ENCODE measurements at regions not wholly inside any gene's neighbourhood (a gene's known extent, or its start where the extent isn't known, plus 50 kb on each side); places are given as distances from the start of the nearest gene placed in this dataset.

DNA sequence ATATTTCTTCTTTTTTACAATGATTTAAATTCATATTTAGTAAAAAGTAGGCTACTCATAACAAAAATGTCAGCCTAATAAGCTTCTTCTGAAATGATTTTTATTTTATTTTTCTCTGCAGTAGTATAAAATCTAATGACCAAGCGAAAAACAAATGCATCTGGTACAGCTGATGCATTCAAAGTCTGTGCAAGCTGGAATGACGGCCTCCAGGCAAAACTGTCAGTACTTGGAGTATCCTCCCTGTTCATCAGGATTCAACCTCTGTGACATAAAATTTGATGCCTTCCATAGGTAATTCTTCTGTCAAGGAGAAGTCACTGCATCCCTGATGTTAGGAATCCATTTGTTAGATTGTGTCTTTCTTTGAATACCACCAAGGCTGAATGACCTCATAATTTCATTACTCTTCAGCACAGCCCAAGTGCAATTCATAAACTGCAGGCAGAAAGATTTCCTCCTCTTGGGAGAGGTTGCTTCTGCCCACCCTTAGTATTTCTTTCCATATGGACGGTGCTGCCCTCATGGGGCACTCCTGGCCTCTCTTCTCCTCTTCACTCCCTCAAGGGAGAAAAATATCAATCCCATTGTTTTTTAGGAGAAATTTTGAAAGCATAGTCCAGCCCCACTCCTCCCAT, 146.4 kb upstream of the STXBP5 start:
- no peaks in the 10 kb centered on the region for H3K27me3 ChIP-seq

DNA sequence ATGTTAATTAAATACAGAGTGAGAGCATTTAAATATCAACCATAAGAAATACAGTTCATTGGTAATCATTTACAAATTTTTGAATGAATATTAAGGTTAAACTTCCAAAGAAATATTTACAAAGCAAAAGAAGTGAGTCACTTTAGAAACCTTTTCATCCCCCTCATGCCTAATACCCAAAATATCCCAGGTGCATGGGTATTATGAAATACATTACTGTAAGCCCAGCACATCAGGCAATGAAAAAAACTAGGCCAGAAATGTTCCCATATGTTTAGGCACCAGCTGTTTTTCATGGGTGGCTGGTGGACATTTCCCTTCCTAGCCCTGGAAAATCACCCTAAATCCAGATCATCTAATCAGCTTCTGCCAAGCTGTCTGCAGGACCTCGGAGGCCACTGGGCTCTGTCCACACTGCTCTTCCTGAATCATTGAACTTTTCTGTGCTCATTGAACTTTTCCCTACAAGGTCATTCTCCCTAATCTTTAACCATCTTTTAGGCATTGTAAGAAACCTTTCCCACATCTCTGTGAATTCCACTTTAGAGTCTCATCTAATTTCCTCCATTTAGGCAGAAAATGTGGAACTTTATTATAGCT, 145.3 kb upstream of the STXBP5 start:
- H3K27me3 ChIP-seq, result no peaks in the 10 kb centered on the region
- no peaks in the 10 kb centered on the region for H3K9me3 ChIP-seq (ENCODE audit: low read depth)
- H3K27ac ChIP-seq, result no peak overlapping the region
- TF ChIP-seq, protein P1, sequence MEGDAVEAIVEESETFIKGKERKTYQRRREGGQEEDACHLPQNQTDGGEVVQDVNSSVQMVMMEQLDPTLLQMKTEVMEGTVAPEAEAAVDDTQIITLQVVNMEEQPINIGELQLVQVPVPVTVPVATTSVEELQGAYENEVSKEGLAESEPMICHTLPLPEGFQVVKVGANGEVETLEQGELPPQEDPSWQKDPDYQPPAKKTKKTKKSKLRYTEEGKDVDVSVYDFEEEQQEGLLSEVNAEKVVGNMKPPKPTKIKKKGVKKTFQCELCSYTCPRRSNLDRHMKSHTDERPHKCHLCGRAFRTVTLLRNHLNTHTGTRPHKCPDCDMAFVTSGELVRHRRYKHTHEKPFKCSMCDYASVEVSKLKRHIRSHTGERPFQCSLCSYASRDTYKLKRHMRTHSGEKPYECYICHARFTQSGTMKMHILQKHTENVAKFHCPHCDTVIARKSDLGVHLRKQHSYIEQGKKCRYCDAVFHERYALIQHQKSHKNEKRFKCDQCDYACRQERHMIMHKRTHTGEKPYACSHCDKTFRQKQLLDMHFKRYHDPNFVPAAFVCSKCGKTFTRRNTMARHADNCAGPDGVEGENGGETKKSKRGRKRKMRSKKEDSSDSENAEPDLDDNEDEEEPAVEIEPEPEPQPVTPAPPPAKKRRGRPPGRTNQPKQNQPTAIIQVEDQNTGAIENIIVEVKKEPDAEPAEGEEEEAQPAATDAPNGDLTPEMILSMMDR (IDR thresholded peaks at IDR 0.05; ENCODE audit: low read depth, low read length), result no peak
- H3K36me3 ChIP-seq, result no peaks in the 10 kb centered on the region
- H3K4me1 ChIP-seq (ENCODE audit: low read depth), result no peaks in the 10 kb centered on the region
- DNase-seq (ENCODE audit: low read depth in 1 of 2, low spot score in 1 of 2), result no peak
- no peak overlapping the region for H3K4me3 ChIP-seq

More for the DNA sequence above, 146.4 kb upstream of the STXBP5 start:
- H3K27ac ChIP-seq, result no peak overlapping the region
- no peaks in the 10 kb centered on the region for H3K36me3 ChIP-seq
- no peaks in the 10 kb centered on the region for H3K9me3 ChIP-seq (ENCODE audit: low read depth)
- H3K4me3 ChIP-seq, result no peak overlapping the region
- DNase-seq (ENCODE audit: low read depth in 1 of 2, low spot score in 1 of 2), result no peak
- H3K4me1 ChIP-seq (ENCODE audit: low read depth), result no peaks in the 10 kb centered on the region
- TF ChIP-seq, protein P1 (IDR thresholded peaks at IDR 0.05; ENCODE audit: low read depth, low read length), result no peak

DNA sequence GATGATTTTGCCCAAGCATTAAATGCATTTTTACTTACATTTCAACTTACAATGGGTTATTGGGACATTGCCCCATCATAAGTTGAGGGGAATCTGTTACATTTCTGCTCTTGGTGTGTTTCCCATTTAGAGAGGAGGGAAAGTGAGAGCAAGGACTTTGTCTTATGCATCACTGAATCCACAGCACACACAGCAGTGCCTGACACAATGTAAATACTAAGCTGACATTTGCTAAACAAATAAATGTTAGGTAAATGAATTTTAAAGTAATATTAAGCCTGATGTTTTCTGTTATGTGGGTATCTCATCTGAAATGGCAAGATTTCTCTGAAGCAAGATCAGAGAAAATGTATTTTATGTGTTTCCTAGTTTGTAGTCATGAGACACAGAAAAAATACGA, 143.6 kb upstream of the STXBP5 start:
- no peak overlapping the region for H3K4me3 ChIP-seq
- H3K9me3 ChIP-seq (ENCODE audit: low read depth), result no peaks in the 10 kb centered on the region
- no peaks in the 10 kb centered on the region for H3K36me3 ChIP-seq
- H3K27me3 ChIP-seq, result no peaks in the 10 kb centered on the region
- TF ChIP-seq, protein P1 (IDR thresholded peaks at IDR 0.05; ENCODE audit: low read depth, low read length), result no peak
- DNase-seq (ENCODE audit: low read depth in 1 of 2, low spot score in 1 of 2), result no peak
- no peaks in the 10 kb centered on the region for H3K4me1 ChIP-seq (ENCODE audit: low read depth)
- no peak overlapping the region for H3K27ac ChIP-seq

DNA sequence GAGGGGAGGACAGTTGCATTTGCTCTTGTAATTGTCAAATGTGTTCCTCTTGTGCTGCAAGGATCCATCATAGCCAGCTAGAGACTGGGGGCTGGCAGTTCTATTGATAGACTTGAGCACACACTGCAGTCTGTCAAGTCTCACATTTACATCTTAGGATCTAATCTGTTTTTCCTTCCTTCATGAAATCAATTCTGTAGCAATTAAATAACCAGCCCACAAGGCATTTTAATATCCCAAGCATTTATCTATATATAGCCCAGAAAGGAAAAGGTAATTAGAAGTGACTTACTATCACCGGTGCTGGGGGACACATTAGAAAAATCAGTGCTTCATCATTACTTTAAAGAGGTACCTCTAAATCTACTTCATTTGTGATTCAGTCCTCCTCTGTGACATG, 143.0 kb upstream of the STXBP5 start:
- Histone ChIP-seq H3K27me3 (no peaks in the 10 kb centered on the region), H3K4me1 (ENCODE audit: low read depth) (no peaks in the 10 kb centered on the region), H3K36me3 (no peaks in the 10 kb centered on the region), H3K9me3 (ENCODE audit: low read depth) (no peaks in the 10 kb centered on the region), H3K27ac (no peak overlapping the region), H3K4me3 (no peak overlapping the region)
- TF ChIP-seq, protein P1 (IDR thresholded peaks at IDR 0.05; ENCODE audit: low read depth, low read length), result no peak
- peak in 1 of 2 donors; percentile 5 for DNase-seq (ENCODE audit: low read depth in 1 of 2, low spot score in 1 of 2)

DNA sequence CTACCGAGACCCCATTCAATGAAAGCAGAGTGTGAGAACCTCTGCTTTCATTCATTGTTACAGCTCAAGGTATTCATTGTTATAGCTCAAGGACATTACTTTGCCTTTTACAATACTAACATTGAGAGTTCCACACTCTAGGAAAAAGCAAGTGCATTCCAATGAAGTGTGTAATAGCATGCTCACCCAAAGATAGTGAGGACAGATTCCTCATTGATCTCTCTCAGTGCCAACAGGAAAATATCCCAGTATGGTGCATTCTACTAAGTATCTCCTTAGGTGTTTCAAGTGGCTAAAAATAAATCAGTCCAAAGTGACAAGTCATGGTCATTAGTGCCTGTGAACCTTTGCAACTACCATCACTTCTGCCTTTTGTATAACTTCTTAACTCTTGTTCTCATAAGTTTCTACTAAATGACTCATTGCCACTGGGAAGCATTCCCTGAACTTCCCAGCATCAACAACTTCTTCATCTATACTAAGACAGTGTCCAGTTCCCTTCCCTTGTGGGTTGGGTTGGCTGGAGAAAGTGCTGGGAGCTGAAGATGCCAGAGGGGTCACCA, 140.7 kb upstream of the STXBP5 start:
- TF ChIP-seq, protein P1 (IDR thresholded peaks at IDR 0.05; ENCODE audit: low read depth, low read length), result no peak
- Histone ChIP-seq H3K36me3 (no peaks in the 10 kb centered on the region), H3K27ac (no peak overlapping the region), H3K9me3 (ENCODE audit: low read depth) (no peaks in the 10 kb centered on the region), H3K4me1 (ENCODE audit: low read depth) (no peaks in the 10 kb centered on the region), H3K4me3 (no peak overlapping the region), H3K27me3 (no peaks in the 10 kb centered on the region)
- peak in 1 of 2 donors; percentile 74 for DNase-seq (ENCODE audit: low read depth in 1 of 2, low spot score in 1 of 2)

All from cardiac muscle cell (in vitro differentiated cells and primary cell).